H1 (cell line): ENCODE measurements at regions not wholly inside any gene's neighbourhood (a gene's known extent, or its start where the extent isn't known, plus 50 kb on each side); places are given as distances from the start of the nearest gene placed in this dataset.

Experiments
- CTCF ChIP-seq, 3 experiments: IDR thresholded peaks; 1 replicate in 2 of 3; 2 replicates in 1 of 3; pipeline versions ENCODE4 v1.5.1 to v1.6.1; 2011; ENCODE audit warnings: low read length in 3 of 3, mild to moderate bottlenecking in 3 of 3, inconsistent platforms in 2 of 3, low read depth in 1 of 3, moderate library complexity in 1 of 3; ENCODE audit not compliant: insufficient read depth in 1 of 3; ENCODE audit errors: control extremely low read depth in 1 of 3
- EZH2 ChIP-seq: fragments of 200-600 bp; sonication (generic); IDR thresholded peaks from 2 replicates; pipeline ENCODE4 v1.7.1; 2012; ENCODE audit warnings: low read depth, mild to moderate bottlenecking, moderate library complexity, low read length, inconsistent platforms; ENCODE audit not compliant: severe bottlenecking
- JUN ChIP-seq: IDR thresholded peaks from 2 replicates; pipeline ENCODE4 v1.6.1; 2011; ENCODE audit warnings: low read depth, mild to moderate bottlenecking, improper control_type of control experiment, low read length
- JUND ChIP-seq: IDR thresholded peaks from 2 replicates; pipeline ENCODE4 v1.6.1; 2011; ENCODE audit warnings: mild to moderate bottlenecking, improper control_type of control experiment, low read length
- KDM1A ChIP-seq: fragments of 200-600, 300-600 bp; sonication (generic); IDR thresholded peaks from 2 replicates; pipeline ENCODE4 v1.7.1; 2016; ENCODE audit warnings: mild to moderate bottlenecking, low read length, borderline replicate concordance
- RFX5 ChIP-seq: IDR thresholded peaks from 2 replicates; pipeline ENCODE4 v1.6.1; 2011; ENCODE audit warnings: low read depth, low read length, improper control_type of control experiment, borderline replicate concordance

- no peak for TF ChIP-seq EZH2
- no peak for TF ChIP-seq CTCF (IDR thresholded peaks at IDR 0.05; ENCODE audit: control extremely low read depth in 1 of 3, insufficient read depth in 1 of 3, low read depth in 1 of 3, low read length in 3 of 3)
- no peak for TF ChIP-seq RFX5
- no peak for TF ChIP-seq JUND
- TF ChIP-seq JUN = no peak
- TF ChIP-seq KDM1A = no peak
Measured at GRCh38 chr20:1806456-1806855, 88.8 kb upstream of the SIRPA start.
